ENCODE measurements at regions not wholly inside any gene's neighbourhood (a gene's known extent, or its start where the extent isn't known, plus 50 kb on each side); places are given as distances from the start of the nearest gene placed in this dataset.

- no peak for DNase-seq (ENCODE audit: low read depth in 2 of 3, low spot score in 2 of 3)
Measured at GRCh38 chr22:47658182-47658581, 895.7 kb downstream of the TBC1D22A start.

GRCh38 chr22:47657224-47657623, 894.8 kb downstream of the TBC1D22A start:
- no peak for DNase-seq (ENCODE audit: low read depth in 2 of 3, low spot score in 2 of 3)

GRCh38 chr22:47656806-47657205, 894.4 kb downstream of the TBC1D22A start:
- DNase-seq (ENCODE audit: low read depth in 2 of 3, low spot score in 2 of 3), result no peak

GRCh38 chr22:47655930-47656329, 893.5 kb downstream of the TBC1D22A start:
- DNase-seq (ENCODE audit: low read depth in 2 of 3, low spot score in 2 of 3), result no peak

GRCh38 chr22:47654922-47655491, 892.6 kb downstream of the TBC1D22A start:
- DNase-seq (ENCODE audit: low read depth in 2 of 3, low spot score in 2 of 3), result no peak

GRCh38 chr22:47653921-47654320, 891.5 kb downstream of the TBC1D22A start:
- no peak for DNase-seq (ENCODE audit: low read depth in 2 of 3, low spot score in 2 of 3)

GRCh38 chr22:47651216-47651987, 889.0 kb downstream of the TBC1D22A start:
- DNase-seq (ENCODE audit: low read depth in 2 of 3, low spot score in 2 of 3), result no peak

- no peak for DNase-seq (ENCODE audit: low read depth in 2 of 3, low spot score in 2 of 3)
Measured at GRCh38 chr22:47647720-47648119, 885.3 kb downstream of the TBC1D22A start.

- no peak for DNase-seq (ENCODE audit: low read depth in 2 of 3, low spot score in 2 of 3)
Measured at GRCh38 chr22:47647181-47647580, 884.7 kb downstream of the TBC1D22A start.

GRCh38 chr22:47645923-47646322, 883.5 kb downstream of the TBC1D22A start:
- no peak for DNase-seq (ENCODE audit: low read depth in 2 of 3, low spot score in 2 of 3)

GRCh38 chr22:47645450-47645914, 883.0 kb downstream of the TBC1D22A start:
- DNase-seq (ENCODE audit: low read depth in 2 of 3, low spot score in 2 of 3), result no peak

- no peak for DNase-seq (ENCODE audit: low read depth in 2 of 3, low spot score in 2 of 3)
Measured at GRCh38 chr22:47634347-47634746, 871.9 kb downstream of the TBC1D22A start.

GRCh38 chr22:47633111-47633510, 870.7 kb downstream of the TBC1D22A start:
- DNase-seq (ENCODE audit: low read depth in 2 of 3, low spot score in 2 of 3), result no peak

- no peak for DNase-seq (ENCODE audit: low read depth in 2 of 3, low spot score in 2 of 3)
Measured at GRCh38 chr22:47632701-47633100, 870.3 kb downstream of the TBC1D22A start.

- no peak for DNase-seq (ENCODE audit: low read depth in 2 of 3, low spot score in 2 of 3)
Measured at GRCh38 chr22:47631571-47632102, 869.2 kb downstream of the TBC1D22A start.

GRCh38 chr22:47630741-47631534, 868.5 kb downstream of the TBC1D22A start:
- DNase-seq (ENCODE audit: low read depth in 2 of 3, low spot score in 2 of 3), result no peak

GRCh38 chr22:47629791-47630655, 867.6 kb downstream of the TBC1D22A start:
- DNase-seq (ENCODE audit: low read depth in 2 of 3, low spot score in 2 of 3), result no peak

GRCh38 chr22:47629273-47629711, 866.8 kb downstream of the TBC1D22A start:
- no peak for DNase-seq (ENCODE audit: low read depth in 2 of 3, low spot score in 2 of 3)

- DNase-seq (ENCODE audit: low read depth in 2 of 3, low spot score in 2 of 3), result no peak
Measured at GRCh38 chr22:47628477-47629272, 866.2 kb downstream of the TBC1D22A start.

All from activated CD8-positive, alpha-beta memory T cell treated with anti-CD3 and anti-CD28 coated beads for 48 hours (primary cell).